ENCODE measurements at regions not wholly inside any gene's neighbourhood (a gene's known extent, or its start where the extent isn't known, plus 50 kb on each side); places are given as distances from the start of the nearest gene placed in this dataset.

DNA sequence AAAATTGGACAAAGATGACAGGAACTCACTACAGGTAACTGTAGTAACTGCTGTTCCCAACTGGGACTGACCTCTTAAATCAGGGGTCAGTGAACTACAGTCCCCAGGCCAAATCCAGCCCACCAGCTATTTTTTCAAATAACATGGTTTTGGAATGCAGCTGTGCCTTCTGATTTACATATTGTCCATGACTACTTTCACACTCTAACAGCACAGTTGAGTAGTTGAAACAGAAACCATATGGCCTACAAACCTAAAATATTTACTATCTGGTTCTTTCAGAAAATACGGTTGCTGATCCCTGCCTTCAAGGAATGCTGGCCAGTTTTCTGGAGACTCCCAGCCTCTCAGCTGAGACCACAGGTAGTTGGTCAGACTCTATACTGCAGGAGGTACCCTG lies 161.5 kb upstream of the PRNP start:
- Histone ChIP-seq H3K9ac (ENCODE audit: extremely low read depth, insufficient read length, low read length) (no peak overlapping the region), H2BK15ac (ENCODE audit: low read depth, low read length) (no peak overlapping the region), H2BK12ac (ENCODE audit: insufficient read length, low read depth, low read length) (no peak overlapping the region), H4K91ac (ENCODE audit: insufficient read length, low read depth, low read length) (no peak overlapping the region), H2BK120ac (ENCODE audit: low read depth, low read length, poor library complexity, severe bottlenecking) (no peak overlapping the region), H3K27me3 (ENCODE audit: insufficient read depth, low read length) (no peaks in the 10 kb centered on the region), H2BK20ac (ENCODE audit: low read depth, low read length, poor library complexity, severe bottlenecking) (no peak overlapping the region), H3K23ac (ENCODE audit: insufficient read length, low read depth, low read length) (no peak overlapping the region), H3K79me1 (ENCODE audit: insufficient read depth, low read depth, low read length, poor library complexity, severe bottlenecking) (no peaks in the 10 kb centered on the region), H3K4me2 (ENCODE audit: insufficient read depth, insufficient read length, low read length) (no peak overlapping the region), H3K23me2 (ENCODE audit: insufficient read length, low read depth, low read length, poor library complexity, severe bottlenecking) (no peaks in the 10 kb centered on the region), H2AK5ac (ENCODE audit: insufficient read length, low read length) (no peak overlapping the region), H3K4ac (ENCODE audit: low read depth, low read length) (no peak overlapping the region), H3T11ph (ENCODE audit: low read length) (no peak overlapping the region), H3K9me3 (ENCODE audit: control insufficient read depth, low read depth, low read length) (no peaks in the 10 kb centered on the region), H3K4me1 (ENCODE audit: insufficient read depth, low read length) (no peaks in the 10 kb centered on the region), H2BK5ac (ENCODE audit: insufficient read length, low read length) (no peak overlapping the region), H3K14ac (ENCODE audit: insufficient read depth, low read length) (no peak overlapping the region), H3K79me2 (ENCODE audit: insufficient read depth, low read length) (no peaks in the 10 kb centered on the region), H4K5ac (ENCODE audit: insufficient read length, low read depth, low read length) (no peak overlapping the region), H2AFZ (ENCODE audit: low read length) (no peak overlapping the region), H4K20me1 (ENCODE audit: control insufficient read depth, insufficient read depth, insufficient read length) (no peaks in the 10 kb centered on the region), H3K18ac (ENCODE audit: insufficient read length, low read depth, low read length) (no peak overlapping the region), H4K8ac (replicated peaks; ENCODE audit: insufficient read length, low read depth, low read length) (no peak overlapping the region), H3K27ac (ENCODE audit: insufficient read length, low read depth, low read length) (no peak overlapping the region), H3K56ac (ENCODE audit: insufficient read length, low read depth, low read length) (no peak overlapping the region)
- H3K27me3 Mint-ChIP-seq (ENCODE audit: low read depth): no peaks in the 10 kb centered on the region; the same call in 1 of the 2 replicates
- H3K4me1 Mint-ChIP-seq: no peaks in the 10 kb centered on the region
- no CpG with 5 or more reads among the region's 1 CpG for WGBS (ENCODE audit: extremely low coverage, insufficient read length, low lambda C conversion rate)
- TF ChIP-seq, protein P1, sequence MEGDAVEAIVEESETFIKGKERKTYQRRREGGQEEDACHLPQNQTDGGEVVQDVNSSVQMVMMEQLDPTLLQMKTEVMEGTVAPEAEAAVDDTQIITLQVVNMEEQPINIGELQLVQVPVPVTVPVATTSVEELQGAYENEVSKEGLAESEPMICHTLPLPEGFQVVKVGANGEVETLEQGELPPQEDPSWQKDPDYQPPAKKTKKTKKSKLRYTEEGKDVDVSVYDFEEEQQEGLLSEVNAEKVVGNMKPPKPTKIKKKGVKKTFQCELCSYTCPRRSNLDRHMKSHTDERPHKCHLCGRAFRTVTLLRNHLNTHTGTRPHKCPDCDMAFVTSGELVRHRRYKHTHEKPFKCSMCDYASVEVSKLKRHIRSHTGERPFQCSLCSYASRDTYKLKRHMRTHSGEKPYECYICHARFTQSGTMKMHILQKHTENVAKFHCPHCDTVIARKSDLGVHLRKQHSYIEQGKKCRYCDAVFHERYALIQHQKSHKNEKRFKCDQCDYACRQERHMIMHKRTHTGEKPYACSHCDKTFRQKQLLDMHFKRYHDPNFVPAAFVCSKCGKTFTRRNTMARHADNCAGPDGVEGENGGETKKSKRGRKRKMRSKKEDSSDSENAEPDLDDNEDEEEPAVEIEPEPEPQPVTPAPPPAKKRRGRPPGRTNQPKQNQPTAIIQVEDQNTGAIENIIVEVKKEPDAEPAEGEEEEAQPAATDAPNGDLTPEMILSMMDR (conservative IDR thresholded peaks at IDR 0.05): no peak
- no peak for DNase-seq
- no peaks in the 10 kb centered on the region; a peak in 2 of 5 replicates for H3K9me3 Mint-ChIP-seq
- no peak overlapping the region for H3K27ac Mint-ChIP-seq
- no peak overlapping the region for H3K4me3 Mint-ChIP-seq
- H3K36me3 Mint-ChIP-seq (ENCODE audit: insufficient read depth in 1 of 3, low read depth in 3 of 3): no peaks in the 10 kb centered on the region

All from H9 (cell line).